ENCODE measurements at regions not wholly inside any gene's neighbourhood (a gene's known extent, or its start where the extent isn't known, plus 50 kb on each side); places are given as distances from the start of the nearest gene placed in this dataset.

- no peaks in the 10 kb centered on the region for H3K79me2 ChIP-seq (ENCODE audit: control insufficient read depth, insufficient read depth, low read length, unreplicated experiment)
- no peak overlapping the region for H3K4me3 ChIP-seq (ENCODE audit: low read depth, low read length)
- H3K27ac ChIP-seq (ENCODE audit: low read depth, low read length) = no peak overlapping the region
- H3K27me3 ChIP-seq (ENCODE audit: insufficient read depth, low read length) = no peaks in the 10 kb centered on the region
- no peaks in the 10 kb centered on the region for H3K36me3 ChIP-seq (ENCODE audit: insufficient read depth, low read length)
- H3K4me1 ChIP-seq (ENCODE audit: control insufficient read depth, insufficient read depth, low read length, unreplicated experiment) = no peaks in the 10 kb centered on the region
- no peak overlapping the region for H2AFZ ChIP-seq (ENCODE audit: low read length, unreplicated experiment)
Measured at GRCh38 chr6:155708100-155708499, 252.5 kb upstream of the NOX3 start.

DNA sequence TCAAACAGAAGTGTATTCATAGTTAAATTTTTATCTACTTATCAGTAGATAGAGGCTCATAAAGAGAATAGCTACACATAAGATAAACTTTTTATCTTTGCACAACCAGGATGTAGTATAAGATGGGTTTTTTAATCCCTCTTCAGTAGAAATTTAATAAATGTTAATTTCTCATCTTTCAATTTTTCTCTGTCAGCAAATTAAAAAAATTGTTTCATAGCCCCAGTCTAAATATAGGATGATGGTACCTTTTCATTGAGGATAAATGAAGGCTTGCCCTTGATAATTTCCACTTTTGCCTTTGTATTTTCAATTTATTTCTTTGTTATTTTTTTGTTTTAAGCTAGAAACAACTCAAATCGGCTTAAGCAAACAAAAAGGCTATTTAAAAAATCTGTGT, 251.2 kb upstream of the NOX3 start:
- no peak overlapping the region for H2AFZ ChIP-seq (ENCODE audit: low read length, unreplicated experiment)
- no peak overlapping the region for H3K4me3 ChIP-seq (ENCODE audit: low read depth, low read length)
- H3K27ac ChIP-seq (ENCODE audit: low read depth, low read length) = no peak overlapping the region
- H3K79me2 ChIP-seq (ENCODE audit: control insufficient read depth, insufficient read depth, low read length, unreplicated experiment) = no peaks in the 10 kb centered on the region
- no peaks in the 10 kb centered on the region for H3K27me3 ChIP-seq (ENCODE audit: insufficient read depth, low read length)
- no peaks in the 10 kb centered on the region for H3K36me3 ChIP-seq (ENCODE audit: insufficient read depth, low read length)
- no peaks in the 10 kb centered on the region for H3K4me1 ChIP-seq (ENCODE audit: control insufficient read depth, insufficient read depth, low read length, unreplicated experiment)

DNA sequence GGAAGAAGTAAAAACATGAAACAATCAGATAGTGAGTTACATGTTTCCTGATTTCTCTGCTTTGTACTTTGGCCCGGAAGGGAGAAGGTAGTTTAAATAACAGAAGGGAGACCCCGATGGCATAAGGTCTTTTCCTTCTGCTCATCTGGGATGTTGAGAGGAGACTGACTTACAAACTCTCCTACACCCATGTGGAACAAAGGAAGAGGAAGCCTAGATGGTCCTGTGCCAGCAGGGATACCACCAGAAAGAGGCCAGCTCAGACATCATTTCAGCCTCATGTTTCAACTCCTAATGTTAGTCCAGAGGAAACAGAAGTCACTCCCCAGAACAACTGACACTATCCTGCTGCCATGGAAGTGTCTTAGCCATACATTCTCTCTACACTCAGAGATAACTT, 250.7 kb upstream of the NOX3 start:
- Histone ChIP-seq H2AFZ (ENCODE audit: low read length, unreplicated experiment) (no peak overlapping the region), H3K27me3 (ENCODE audit: insufficient read depth, low read length) (no peaks in the 10 kb centered on the region), H3K79me2 (ENCODE audit: control insufficient read depth, insufficient read depth, low read length, unreplicated experiment) (no peaks in the 10 kb centered on the region), H3K27ac (ENCODE audit: low read depth, low read length) (no peak overlapping the region), H3K36me3 (ENCODE audit: insufficient read depth, low read length) (no peaks in the 10 kb centered on the region), H3K4me1 (ENCODE audit: control insufficient read depth, insufficient read depth, low read length, unreplicated experiment) (no peaks in the 10 kb centered on the region), H3K4me3 (ENCODE audit: low read depth, low read length) (no peak overlapping the region)

- no peaks in the 10 kb centered on the region for H3K79me2 ChIP-seq (ENCODE audit: control insufficient read depth, insufficient read depth, low read length, unreplicated experiment)
- no peaks in the 10 kb centered on the region for H3K27me3 ChIP-seq (ENCODE audit: insufficient read depth, low read length)
Measured at GRCh38 chr6:155701342-155701741, 245.7 kb upstream of the NOX3 start.

DNA sequence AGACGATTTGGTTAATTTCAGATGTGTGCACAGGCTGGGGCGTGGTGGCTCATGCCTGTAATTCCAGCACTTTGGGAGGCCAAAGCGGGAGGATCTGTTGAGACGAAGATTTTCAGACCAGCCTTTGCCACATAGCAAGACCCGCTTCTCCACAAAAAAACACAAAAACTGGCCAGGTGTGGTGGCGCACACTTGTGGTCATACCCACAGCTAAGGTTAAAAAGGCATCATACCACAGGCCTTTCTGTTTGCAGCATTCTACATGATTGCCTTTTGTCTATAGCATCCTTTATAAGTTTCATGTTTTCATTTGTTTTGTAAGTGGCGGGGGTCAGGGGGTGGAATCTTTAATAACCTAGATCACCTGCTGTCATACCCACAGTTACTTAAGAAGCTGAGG, 239.9 kb upstream of the NOX3 start:
- no peaks in the 10 kb centered on the region for H3K27me3 ChIP-seq (ENCODE audit: insufficient read depth, low read length)
- H3K4me1 ChIP-seq (ENCODE audit: control insufficient read depth, insufficient read depth, low read length, unreplicated experiment) = no peaks in the 10 kb centered on the region
- no peaks in the 10 kb centered on the region for H3K36me3 ChIP-seq (ENCODE audit: insufficient read depth, low read length)
- no peak overlapping the region for H2AFZ ChIP-seq (ENCODE audit: low read length, unreplicated experiment)
- H3K79me2 ChIP-seq (ENCODE audit: control insufficient read depth, insufficient read depth, low read length, unreplicated experiment) = no peaks in the 10 kb centered on the region
- no peak overlapping the region for H3K4me3 ChIP-seq (ENCODE audit: low read depth, low read length)
- H3K27ac ChIP-seq (ENCODE audit: low read depth, low read length) = no peak overlapping the region

More at GRCh38 chr6:155701342-155701741, 245.7 kb upstream of the NOX3 start:
- Histone ChIP-seq H3K4me1 (ENCODE audit: control insufficient read depth, insufficient read depth, low read length, unreplicated experiment) (no peaks in the 10 kb centered on the region), H2AFZ (ENCODE audit: low read length, unreplicated experiment) (no peak overlapping the region), H3K4me3 (ENCODE audit: low read depth, low read length) (no peak overlapping the region), H3K27ac (ENCODE audit: low read depth, low read length) (no peak overlapping the region), H3K36me3 (ENCODE audit: insufficient read depth, low read length) (no peaks in the 10 kb centered on the region)

- Histone ChIP-seq H3K36me3 (ENCODE audit: insufficient read depth, low read length) (no peaks in the 10 kb centered on the region), H2AFZ (ENCODE audit: low read length, unreplicated experiment) (no peak overlapping the region), H3K4me3 (ENCODE audit: low read depth, low read length) (no peak overlapping the region), H3K27me3 (ENCODE audit: insufficient read depth, low read length) (no peaks in the 10 kb centered on the region), H3K79me2 (ENCODE audit: control insufficient read depth, insufficient read depth, low read length, unreplicated experiment) (no peaks in the 10 kb centered on the region), H3K4me1 (ENCODE audit: control insufficient read depth, insufficient read depth, low read length, unreplicated experiment) (no peaks in the 10 kb centered on the region), H3K27ac (ENCODE audit: low read depth, low read length) (no peak overlapping the region)
Measured at GRCh38 chr6:155694419-155694790, 238.8 kb upstream of the NOX3 start.

- Histone ChIP-seq H3K79me2 (ENCODE audit: control insufficient read depth, insufficient read depth, low read length, unreplicated experiment) (no peaks in the 10 kb centered on the region), H3K4me1 (ENCODE audit: control insufficient read depth, insufficient read depth, low read length, unreplicated experiment) (no peaks in the 10 kb centered on the region), H3K4me3 (ENCODE audit: low read depth, low read length) (no peak overlapping the region), H3K27me3 (ENCODE audit: insufficient read depth, low read length) (no peaks in the 10 kb centered on the region), H3K36me3 (ENCODE audit: insufficient read depth, low read length) (no peaks in the 10 kb centered on the region), H2AFZ (ENCODE audit: low read length, unreplicated experiment) (no peak overlapping the region), H3K27ac (ENCODE audit: low read depth, low read length) (no peak overlapping the region)
Measured at GRCh38 chr6:155693573-155694418, 238.2 kb upstream of the NOX3 start.

- no peak overlapping the region for H2AFZ ChIP-seq (ENCODE audit: low read length, unreplicated experiment)
- H3K4me3 ChIP-seq (ENCODE audit: low read depth, low read length) = no peak overlapping the region
- H3K4me1 ChIP-seq (ENCODE audit: control insufficient read depth, insufficient read depth, low read length, unreplicated experiment) = no peaks in the 10 kb centered on the region
- H3K27me3 ChIP-seq (ENCODE audit: insufficient read depth, low read length) = no peaks in the 10 kb centered on the region
- no peaks in the 10 kb centered on the region for H3K36me3 ChIP-seq (ENCODE audit: insufficient read depth, low read length)
- no peak overlapping the region for H3K27ac ChIP-seq (ENCODE audit: low read depth, low read length)
- no peaks in the 10 kb centered on the region for H3K79me2 ChIP-seq (ENCODE audit: control insufficient read depth, insufficient read depth, low read length, unreplicated experiment)
Measured at GRCh38 chr6:155690820-155691219, 235.2 kb upstream of the NOX3 start.

GRCh38 chr6:155687645-155688044, 232.0 kb upstream of the NOX3 start:
- Histone ChIP-seq H3K4me1 (ENCODE audit: control insufficient read depth, insufficient read depth, low read length, unreplicated experiment) (no peaks in the 10 kb centered on the region), H3K27ac (ENCODE audit: low read depth, low read length) (no peak overlapping the region), H3K4me3 (ENCODE audit: low read depth, low read length) (no peak overlapping the region), H3K27me3 (ENCODE audit: insufficient read depth, low read length) (no peaks in the 10 kb centered on the region), H2AFZ (ENCODE audit: low read length, unreplicated experiment) (no peak overlapping the region), H3K79me2 (ENCODE audit: control insufficient read depth, insufficient read depth, low read length, unreplicated experiment) (no peaks in the 10 kb centered on the region), H3K36me3 (ENCODE audit: insufficient read depth, low read length) (no peaks in the 10 kb centered on the region)

- H3K36me3 ChIP-seq (ENCODE audit: insufficient read depth, low read length) = no peaks in the 10 kb centered on the region
- H3K79me2 ChIP-seq (ENCODE audit: control insufficient read depth, insufficient read depth, low read length, unreplicated experiment) = no peaks in the 10 kb centered on the region
- no peak overlapping the region for H3K4me3 ChIP-seq (ENCODE audit: low read depth, low read length)
- H3K27me3 ChIP-seq (ENCODE audit: insufficient read depth, low read length) = no peaks in the 10 kb centered on the region
- H3K4me1 ChIP-seq (ENCODE audit: control insufficient read depth, insufficient read depth, low read length, unreplicated experiment) = no peaks in the 10 kb centered on the region
- H2AFZ ChIP-seq (ENCODE audit: low read length, unreplicated experiment) = no peak overlapping the region
- H3K27ac ChIP-seq (ENCODE audit: low read depth, low read length) = no peak overlapping the region
Measured at GRCh38 chr6:155684416-155685196, 229.0 kb upstream of the NOX3 start.

DNA sequence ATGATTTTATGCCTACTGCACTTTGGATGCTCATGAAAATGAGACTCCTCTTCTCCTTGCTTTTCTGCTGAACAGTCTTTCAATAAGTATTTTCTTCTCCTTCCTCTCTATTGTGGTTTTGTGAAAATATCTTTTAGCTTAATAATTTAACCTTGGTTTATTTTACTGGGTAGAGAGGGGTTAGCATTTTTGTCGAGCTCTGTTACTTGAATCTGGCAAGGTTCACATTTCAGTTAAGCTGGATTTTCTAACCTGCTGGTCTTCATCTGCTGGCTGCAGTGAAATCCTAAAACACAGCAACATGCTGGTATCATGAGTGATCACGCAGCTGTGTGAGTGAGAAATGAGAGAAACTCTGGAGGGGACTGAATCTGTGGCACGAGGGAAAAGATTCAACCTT, 222.7 kb upstream of the NOX3 start:
- Histone ChIP-seq H3K27me3 (ENCODE audit: insufficient read depth, low read length) (no peaks in the 10 kb centered on the region), H3K79me2 (ENCODE audit: control insufficient read depth, insufficient read depth, low read length, unreplicated experiment) (no peaks in the 10 kb centered on the region), H3K36me3 (ENCODE audit: insufficient read depth, low read length) (no peaks in the 10 kb centered on the region), H3K27ac (ENCODE audit: low read depth, low read length) (no peak overlapping the region), H2AFZ (ENCODE audit: low read length, unreplicated experiment) (no peak overlapping the region), H3K4me3 (ENCODE audit: low read depth, low read length) (no peak overlapping the region), H3K4me1 (ENCODE audit: control insufficient read depth, insufficient read depth, low read length, unreplicated experiment) (no peaks in the 10 kb centered on the region)
